Renal pelvis (tissue), 1 donor: ENCODE measurements at regions not wholly inside any gene's neighbourhood (a gene's known extent, or its start where the extent isn't known, plus 50 kb on each side); places are given as distances from the start of the nearest gene placed in this dataset.

Source experiments
- DNase-seq: peaks from one replicate; pipeline ENCODE4 v3.0.0-alpha.2; 2013

GRCh38 chr21:32134441-32135130, 144.3 kb downstream of the MIS18A start:
- no peak for DNase-seq

- peak; percentile 52 for DNase-seq
These were observed 146.0 kb downstream of the MIS18A start for GRCh38 chr21:32132881-32133280.

- DNase-seq, result no peak
These were observed 146.4 kb downstream of the MIS18A start for GRCh38 chr21:32132409-32132808.

- DNase-seq, result no peak
These were observed 146.9 kb downstream of the MIS18A start for GRCh38 chr21:32131960-32132359.

- no peak for DNase-seq
These were observed 147.7 kb downstream of the MIS18A start for GRCh38 chr21:32131164-32131563.

GRCh38 chr21:32130031-32130891, 148.6 kb downstream of the MIS18A start:
- DNase-seq, result no peak

GRCh38 chr21:32127081-32127480, 151.8 kb downstream of the MIS18A start:
- DNase-seq, result no peak

GRCh38 chr21:32122082-32122481, 156.8 kb downstream of the MIS18A start:
- no peak for DNase-seq

- DNase-seq, result no peak
These were observed 158.6 kb downstream of the MIS18A start for GRCh38 chr21:32120230-32120629.

- DNase-seq, result no peak
These were observed 159.0 kb downstream of the MIS18A start for GRCh38 chr21:32119811-32120210.

- no peak for DNase-seq
These were observed 159.5 kb downstream of the MIS18A start for GRCh38 chr21:32119389-32119788.

GRCh38 chr21:32114419-32115035, 164.3 kb downstream of the MIS18A start:
- no peak for DNase-seq

- DNase-seq, result no peak
These were observed 165.4 kb downstream of the MIS18A start for GRCh38 chr21:32113486-32113885.

GRCh38 chr21:32112195-32112594, 166.7 kb downstream of the MIS18A start:
- no peak for DNase-seq

- DNase-seq, result no peak
These were observed 170.3 kb downstream of the MIS18A start for GRCh38 chr21:32108566-32108965.

- DNase-seq, result no peak
These were observed 175.5 kb downstream of the MIS18A start for GRCh38 chr21:32103361-32103760.

GRCh38 chr21:32102426-32102825, 176.4 kb downstream of the MIS18A start:
- DNase-seq, result no peak

- DNase-seq, result no peak
These were observed 177.6 kb downstream of the MIS18A start for GRCh38 chr21:32101277-32101676.

GRCh38 chr21:32100423-32100822, 178.4 kb downstream of the MIS18A start:
- no peak for DNase-seq

GRCh38 chr21:32099812-32100416, 178.9 kb downstream of the MIS18A start:
- DNase-seq, result no peak

- no peak for DNase-seq
These were observed 182.4 kb downstream of the MIS18A start for GRCh38 chr21:32096411-32096810.

GRCh38 chr21:32094804-32095203, 184.0 kb downstream of the MIS18A start:
- peak; percentile 20 for DNase-seq
